HUES64 (cell line): ENCODE measurements at regions not wholly inside any gene's neighbourhood (a gene's known extent, or its start where the extent isn't known, plus 50 kb on each side); places are given as distances from the start of the nearest gene placed in this dataset.

Experiments used
- H3K27ac ChIP-seq: 2 replicates; pipeline ENCODE4 v1.7.0; 2013; ENCODE audit warnings: low read depth, low read length, inconsistent platforms
- H3K27me3 ChIP-seq: 2 replicates; pipeline ENCODE4 v1.6.1; 2013; ENCODE audit warnings: mild to moderate bottlenecking, low read length; ENCODE audit not compliant: insufficient read depth
- H3K36me3 ChIP-seq: 2 replicates; pipeline ENCODE4 v1.6.1; 2013; ENCODE audit warnings: mild to moderate bottlenecking, low read length; ENCODE audit not compliant: insufficient read depth
- H3K4me1 ChIP-seq: 2 replicates; pipeline ENCODE4 v1.6.1; 2013; ENCODE audit warnings: mild to moderate bottlenecking, low read length, moderate library complexity; ENCODE audit not compliant: insufficient read depth
- H3K4me3 ChIP-seq: 2 replicates; pipeline ENCODE4 v1.5.1; 2013; ENCODE audit warnings: mild to moderate bottlenecking, low read length, moderate library complexity
- H3K9ac ChIP-seq: 2 replicates; pipeline ENCODE4 v1.6.1; 2013; ENCODE audit warnings: mild to moderate bottlenecking, low read depth, low read length
- H3K9me3 ChIP-seq: 2 replicates; pipeline ENCODE4 v1.6.1; 2013; ENCODE audit warnings: low read depth, low read length; ENCODE audit not compliant: insufficient read depth
- WGBS: fragments of 150-250, 120-280 bp; methylation state at CpG from one replicate; pipeline ENCODE4 v1.1.7; 2013; ENCODE audit warnings: missing lambda C conversion rate; 5-methylcytosine and 5-hydroxymethylcytosine counted together

GRCh38 chr10:131733596-131733995, 167.2 kb upstream of the PPP2R2D start:
- WGBS, result 91% methylated on average over 10 of the region's 10 CpGs
- H3K36me3 ChIP-seq, result no peaks in the 10 kb centered on the region
- H3K4me3 ChIP-seq, result no peak overlapping the region

GRCh38 chr10:131735577-131735976, 165.2 kb upstream of the PPP2R2D start:
- H3K4me1 ChIP-seq, result no peaks in the 10 kb centered on the region
- no peaks in the 10 kb centered on the region for H3K36me3 ChIP-seq
- 95% methylated on average over 6 of the region's 10 CpGs for WGBS

More at GRCh38 chr10:131733596-131733995, 167.2 kb upstream of the PPP2R2D start:
- H3K9me3 ChIP-seq, result no peaks in the 10 kb centered on the region
- H3K27me3 ChIP-seq, result no peaks in the 10 kb centered on the region
- no peak overlapping the region for H3K27ac ChIP-seq
- H3K9ac ChIP-seq, result no peak overlapping the region
- no peaks in the 10 kb centered on the region for H3K4me1 ChIP-seq

DNA sequence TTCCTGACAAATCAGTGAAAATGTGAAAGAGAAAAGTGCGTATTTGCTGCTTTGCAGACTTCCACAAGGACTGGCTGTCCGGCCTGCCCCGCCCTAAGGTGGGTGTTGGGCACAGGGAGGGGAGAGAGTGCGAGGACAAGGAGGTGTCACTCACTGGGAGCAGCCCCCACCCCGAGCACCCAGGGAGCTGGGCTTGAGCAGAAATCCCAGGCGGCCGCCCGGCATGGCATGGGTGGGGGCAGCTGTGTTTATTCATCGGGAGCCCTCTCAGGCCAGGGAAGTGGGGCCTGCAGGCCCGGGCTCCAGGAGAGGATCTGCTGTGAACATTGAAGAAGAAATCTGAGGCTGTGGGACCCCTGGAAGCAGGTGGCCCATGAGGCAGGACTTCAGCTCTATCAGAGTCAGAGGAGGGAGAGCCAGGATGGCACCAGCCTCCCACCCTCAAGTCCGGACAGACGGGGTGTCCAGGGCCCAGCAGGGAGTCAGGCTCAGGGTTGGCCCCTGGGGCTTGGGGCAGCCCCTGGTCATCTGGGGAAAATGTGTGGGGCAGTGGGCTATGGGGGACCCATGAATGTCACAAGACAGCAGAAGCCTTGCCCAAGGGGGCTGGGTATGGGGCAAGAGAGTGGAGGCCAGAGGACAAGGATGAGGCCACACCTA, 164.4 kb upstream of the PPP2R2D start:
- H3K27ac ChIP-seq, result no peak overlapping the region
- no peaks in the 10 kb centered on the region for H3K4me1 ChIP-seq
- no peaks in the 10 kb centered on the region for H3K36me3 ChIP-seq
- 94% methylated on average over 12 of the region's 12 CpGs for WGBS
- no peak overlapping the region for H3K4me3 ChIP-seq
- H3K27me3 ChIP-seq, result no peaks in the 10 kb centered on the region
- no peak overlapping the region for H3K9ac ChIP-seq
- no peaks in the 10 kb centered on the region for H3K9me3 ChIP-seq

More at GRCh38 chr10:131735577-131735976, 165.2 kb upstream of the PPP2R2D start:
- Histone ChIP-seq H3K9ac (no peak overlapping the region), H3K9me3 (no peaks in the 10 kb centered on the region), H3K4me3 (no peak overlapping the region), H3K27me3 (no peaks in the 10 kb centered on the region), H3K27ac (no peak overlapping the region)

DNA sequence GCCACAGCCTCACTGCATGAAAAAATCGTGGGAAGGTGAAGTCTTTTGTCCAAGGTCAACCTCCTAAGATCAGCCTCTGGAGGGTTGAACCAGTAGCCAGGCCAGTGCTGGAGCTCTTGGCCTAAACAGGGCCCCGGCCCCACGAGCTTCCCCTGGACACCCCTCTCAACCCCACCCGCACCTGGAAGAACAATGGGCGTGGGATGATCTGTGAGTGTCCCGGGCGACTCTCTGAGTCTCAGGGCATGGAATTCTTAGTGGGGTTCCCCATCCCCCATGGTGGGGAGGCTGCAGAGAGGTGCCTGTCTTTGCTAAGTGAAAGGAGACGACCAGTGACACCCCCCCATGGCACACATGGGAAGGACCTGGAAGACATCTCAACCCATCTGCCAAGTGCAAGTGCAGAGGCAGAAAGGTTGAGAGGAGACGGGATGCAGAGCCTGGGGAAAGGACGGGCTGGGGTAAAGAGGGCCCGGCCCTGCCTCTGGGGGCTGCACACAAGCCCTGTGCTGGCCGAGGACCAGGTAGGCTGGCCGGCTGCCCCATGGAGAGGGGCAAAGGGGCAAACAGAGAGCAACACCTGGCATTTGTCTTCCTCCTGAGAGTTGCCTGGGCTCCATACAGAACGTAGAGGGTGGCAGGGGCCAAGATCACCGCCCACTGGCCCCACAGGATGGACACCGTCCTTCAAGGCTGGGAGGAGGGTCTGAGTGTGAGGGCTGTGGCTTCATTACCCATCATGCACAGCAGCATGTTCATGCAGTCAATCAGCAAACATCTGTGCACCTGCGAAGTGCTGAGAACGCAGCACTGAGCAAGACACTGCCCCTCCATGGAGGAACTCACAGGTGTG, 163.0 kb upstream of the PPP2R2D start:
- Histone ChIP-seq H3K9ac (no peak overlapping the region), H3K4me3 (no peak overlapping the region), H3K27me3 (no peaks in the 10 kb centered on the region), H3K4me1 (no peaks in the 10 kb centered on the region), H3K9me3 (no peaks in the 10 kb centered on the region), H3K27ac (no peak overlapping the region), H3K36me3 (no peaks in the 10 kb centered on the region)
- 91% methylated on average over 18 of the region's 18 CpGs for WGBS

DNA sequence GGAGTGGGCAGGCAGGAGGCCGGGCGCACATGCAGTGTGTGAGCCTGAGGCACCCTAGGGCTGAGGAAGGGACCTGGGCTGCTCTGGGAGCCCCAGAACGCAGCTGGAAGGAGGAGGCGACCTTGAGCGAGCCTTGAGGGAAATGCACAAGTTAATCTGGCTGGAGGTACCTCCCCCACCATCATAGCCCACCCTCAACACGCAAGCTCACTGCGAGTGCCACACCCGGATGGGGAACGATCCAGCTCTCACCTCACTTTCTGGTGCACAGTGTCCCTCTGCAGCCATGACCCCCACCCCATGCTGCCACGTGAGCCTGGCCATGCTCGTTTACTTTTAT, 162.4 kb upstream of the PPP2R2D start:
- Histone ChIP-seq H3K27ac (no peak overlapping the region), H3K4me1 (peaks cover 5% of the 10 kb centered on the region), H3K27me3 (no peaks in the 10 kb centered on the region), H3K4me3 (no peak overlapping the region), H3K9ac (no peak overlapping the region), H3K9me3 (no peaks in the 10 kb centered on the region), H3K36me3 (no peaks in the 10 kb centered on the region)
- 87% methylated on average over 11 of the region's 11 CpGs for WGBS

DNA sequence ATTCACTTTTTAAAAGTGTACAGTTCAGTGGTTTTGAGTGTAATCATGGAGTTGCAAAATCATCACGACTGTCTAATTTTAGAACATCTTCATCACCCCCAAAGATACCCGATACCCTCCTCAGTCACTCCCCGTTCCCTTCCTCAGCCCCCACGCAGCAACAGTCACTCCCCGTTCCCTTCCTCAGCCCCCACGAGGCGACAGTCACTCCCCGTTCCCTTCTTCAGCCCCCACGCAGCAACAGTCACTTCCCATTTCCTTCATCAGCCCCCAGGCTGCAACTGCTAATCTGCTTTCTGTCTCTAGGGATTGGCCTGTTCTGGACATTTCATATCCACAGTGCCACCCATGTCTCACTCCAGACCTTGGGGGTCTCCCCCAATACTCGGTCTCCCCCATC, 161.6 kb upstream of the PPP2R2D start:
- Histone ChIP-seq H3K27me3 (no peaks in the 10 kb centered on the region), H3K4me3 (no peak overlapping the region), H3K36me3 (no peaks in the 10 kb centered on the region), H3K4me1 (peaks cover 10% of the 10 kb centered on the region), H3K9me3 (no peaks in the 10 kb centered on the region), H3K27ac (no peak overlapping the region), H3K9ac (no peak overlapping the region)
- 80% methylated on average over 10 of the region's 10 CpGs for WGBS

GRCh38 chr10:131742500-131742951, 158.3 kb upstream of the PPP2R2D start:
- no peak overlapping the region for H3K9ac ChIP-seq
- H3K4me3 ChIP-seq, result no peak overlapping the region
- no peaks in the 10 kb centered on the region for H3K27me3 ChIP-seq
- H3K4me1 ChIP-seq, result peaks cover 12% of the 10 kb centered on the region
- 95% methylated on average over 17 of the region's 17 CpGs for WGBS
- no peaks in the 10 kb centered on the region for H3K36me3 ChIP-seq
- no peaks in the 10 kb centered on the region for H3K9me3 ChIP-seq
- H3K27ac ChIP-seq, result no peak overlapping the region

DNA sequence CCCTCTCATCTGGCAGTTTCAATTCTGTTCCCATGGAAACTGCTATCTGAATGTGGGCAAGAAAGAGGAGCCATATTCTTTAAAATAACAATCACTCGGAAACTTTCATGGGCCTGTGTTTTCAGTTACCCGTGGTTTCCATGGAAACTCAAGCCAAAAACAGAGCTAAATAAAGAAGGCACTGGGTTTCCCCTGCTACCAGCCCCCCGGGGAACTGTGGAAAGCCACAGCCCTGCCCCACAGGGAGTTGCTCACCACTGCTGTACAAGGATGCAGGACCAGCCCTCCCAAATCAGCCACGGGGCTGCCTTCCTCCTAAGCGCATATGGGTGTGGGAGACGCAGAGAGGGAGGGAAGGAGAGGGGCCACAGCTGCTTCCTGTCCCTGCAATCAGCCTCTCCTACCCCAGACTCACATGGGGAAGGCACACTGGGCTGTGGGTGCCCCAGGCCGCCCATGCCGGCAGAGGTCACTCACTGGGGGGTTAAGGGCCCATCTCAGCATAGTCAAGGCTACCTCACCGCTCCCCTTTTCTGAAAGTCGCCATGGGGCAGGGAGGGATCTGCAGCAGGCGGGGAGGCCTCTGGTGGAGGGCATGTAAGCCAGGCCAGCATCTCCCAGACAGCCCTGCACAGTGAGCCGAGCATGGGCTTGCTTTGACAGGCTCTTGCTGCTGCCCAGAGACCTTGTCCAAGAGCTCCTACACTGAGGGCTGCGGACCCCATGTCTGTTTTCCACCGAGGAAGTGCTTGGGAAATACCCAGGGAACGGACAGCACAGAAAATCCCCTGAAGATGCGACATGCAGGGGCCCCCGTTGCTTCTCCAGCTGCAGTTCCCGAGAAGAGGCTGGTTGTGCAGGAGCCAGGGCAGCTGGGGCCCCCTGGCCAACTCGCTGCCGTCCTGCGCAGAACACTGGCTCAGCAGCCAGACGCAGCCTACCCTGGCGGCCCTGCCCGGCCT, 157.3 kb upstream of the PPP2R2D start:
- Histone ChIP-seq H3K27ac (no peak overlapping the region), H3K27me3 (no peaks in the 10 kb centered on the region)
- WGBS, result 71% methylated on average over 23 of the region's 24 CpGs

GRCh38 chr10:131744346-131744745, 156.5 kb upstream of the PPP2R2D start:
- 95% methylated on average over 10 of the region's 10 CpGs for WGBS
- no peaks in the 10 kb centered on the region for H3K9me3 ChIP-seq
- no peak overlapping the region for H3K27ac ChIP-seq
- H3K36me3 ChIP-seq, result no peaks in the 10 kb centered on the region
- H3K4me3 ChIP-seq, result no peak overlapping the region
- peaks cover 16% of the 10 kb centered on the region for H3K4me1 ChIP-seq
- no peak overlapping the region for H3K9ac ChIP-seq
- no peaks in the 10 kb centered on the region for H3K27me3 ChIP-seq

More for the DNA sequence above, 157.3 kb upstream of the PPP2R2D start:
- H3K36me3 ChIP-seq, result no peaks in the 10 kb centered on the region
- no peaks in the 10 kb centered on the region for H3K9me3 ChIP-seq
- no peak overlapping the region for H3K4me3 ChIP-seq
- H3K9ac ChIP-seq, result peak overlapping the region; percentile 19; the same call in 1 of the 2 replicates
- peaks cover 12% of the 10 kb centered on the region for H3K4me1 ChIP-seq

GRCh38 chr10:131745591-131745990, 155.2 kb upstream of the PPP2R2D start:
- H3K27me3 ChIP-seq, result no peaks in the 10 kb centered on the region
- no peaks in the 10 kb centered on the region for H3K9me3 ChIP-seq
- H3K4me1 ChIP-seq, result peaks cover 16% of the 10 kb centered on the region
- H3K27ac ChIP-seq, result no peak overlapping the region
- H3K4me3 ChIP-seq, result no peak overlapping the region
- H3K9ac ChIP-seq, result no peak overlapping the region
- H3K36me3 ChIP-seq, result no peaks in the 10 kb centered on the region
- 94% methylated on average over 12 of the region's 12 CpGs for WGBS
